ENCODE measurements at regions not wholly inside any gene's neighbourhood (a gene's known extent, or its start where the extent isn't known, plus 50 kb on each side); places are given as distances from the start of the nearest gene placed in this dataset.

GRCh38 chr21:28272272-28272992, 720.2 kb downstream of the LTN1 start:
- TF ChIP-seq EP300 (IDR thresholded peaks at IDR 0.05) (no peak), POLR2A (IDR thresholded peaks at IDR 0.05) (no peak), CTCF (IDR thresholded peaks at IDR 0.05) (no peak)
- Histone ChIP-seq H3K27me3 (no peaks in the 10 kb centered on the region), H3K27ac (no peak overlapping the region), H3K4me3 (no peak overlapping the region), H3K9me3 (no peaks in the 10 kb centered on the region), H3K4me1 (ENCODE audit: insufficient read depth) (no peaks in the 10 kb centered on the region), H3K36me3 (no peaks in the 10 kb centered on the region)
- 82 to 91% (median 82%) methylated on average over 3 of the region's 3 CpGs for WGBS, 3 donors
- intact Hi-C loops (cut with DNase I): loop anchor here in 1 of 4 donors (5.0 kb wide), 1 partner anchor 150 kb away; no protein-coding TSS in a partner anchor
- DNase-seq: no peak

GRCh38 chr21:28269173-28269572, 723.5 kb downstream of the LTN1 start:
- Histone ChIP-seq H3K4me3 (no peak overlapping the region), H3K4me1 (ENCODE audit: insufficient read depth) (peaks cover 1% of the 10 kb centered on the region), H3K27ac (no peak overlapping the region), H3K27me3 (no peaks in the 10 kb centered on the region), H3K36me3 (no peaks in the 10 kb centered on the region), H3K9me3 (no peaks in the 10 kb centered on the region)
- no peak for TF ChIP-seq EP300 (IDR thresholded peaks at IDR 0.05)
- no peak for TF ChIP-seq POLR2A (IDR thresholded peaks at IDR 0.05)
- no peak for TF ChIP-seq CTCF (IDR thresholded peaks at IDR 0.05)
- DNase-seq: no peak
- intact Hi-C loops (cut with DNase I): no loop called here

- no peaks in the 10 kb centered on the region for H3K9me3 ChIP-seq
- WGBS, 3 donors: 64 to 80% (median 68%) methylated on average over 4 of the region's 4 CpGs
- peaks cover 1% of the 10 kb centered on the region for H3K4me1 ChIP-seq (ENCODE audit: insufficient read depth)
- no peak overlapping the region for H3K27ac ChIP-seq
- H3K36me3 ChIP-seq: no peaks in the 10 kb centered on the region
- no peak for DNase-seq
- TF ChIP-seq CTCF (IDR thresholded peaks at IDR 0.05) (no peak), POLR2A (IDR thresholded peaks at IDR 0.05) (no peak), EP300 (IDR thresholded peaks at IDR 0.05) (no peak)
- intact Hi-C loops (cut with DNase I): no loop called here
- no peak overlapping the region for H3K4me3 ChIP-seq
- H3K27me3 ChIP-seq: no peaks in the 10 kb centered on the region
Observed at GRCh38 chr21:28268685-28269084, 724.0 kb downstream of the LTN1 start.

GRCh38 chr21:28267449-28267848, 725.2 kb downstream of the LTN1 start:
- Histone ChIP-seq H3K36me3 (no peaks in the 10 kb centered on the region), H3K27me3 (no peaks in the 10 kb centered on the region), H3K27ac (no peak overlapping the region), H3K9me3 (no peaks in the 10 kb centered on the region), H3K4me3 (no peak overlapping the region), H3K4me1 (ENCODE audit: insufficient read depth) (peaks cover 1% of the 10 kb centered on the region)
- intact Hi-C loops (cut with DNase I): no loop called here
- TF ChIP-seq POLR2A (IDR thresholded peaks at IDR 0.05): no peak
- no peak for TF ChIP-seq CTCF (IDR thresholded peaks at IDR 0.05)
- no peak for TF ChIP-seq EP300 (IDR thresholded peaks at IDR 0.05)
- no peak for DNase-seq
- WGBS, 3 donors: 88 to 94% (median 92%) methylated on average over 6 of the region's 6 CpGs
